ENCODE measurements at regions not wholly inside any gene's neighbourhood (a gene's known extent, or its start where the extent isn't known, plus 50 kb on each side); places are given as distances from the start of the nearest gene placed in this dataset.

DNA sequence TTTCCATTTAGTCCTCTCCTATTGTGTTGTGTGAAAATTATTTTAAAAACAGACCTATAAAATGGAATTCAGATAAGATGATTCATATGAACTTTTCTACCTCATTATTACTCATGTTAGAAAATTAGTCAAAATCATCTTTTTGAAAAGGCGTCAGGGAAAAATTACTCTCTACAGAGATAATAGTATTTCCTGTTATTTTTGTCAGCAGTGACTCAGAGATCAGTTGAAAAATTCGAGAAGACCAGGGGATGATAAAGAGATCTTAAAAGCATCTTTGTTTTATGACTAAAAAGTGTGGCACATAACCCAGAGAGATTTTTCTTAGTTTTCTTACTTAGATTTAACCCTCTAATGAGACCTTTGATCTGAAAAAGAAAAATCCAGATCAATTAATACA lies 157.9 kb upstream of the CARD18 start:
- TF ChIP-seq, protein P1, sequence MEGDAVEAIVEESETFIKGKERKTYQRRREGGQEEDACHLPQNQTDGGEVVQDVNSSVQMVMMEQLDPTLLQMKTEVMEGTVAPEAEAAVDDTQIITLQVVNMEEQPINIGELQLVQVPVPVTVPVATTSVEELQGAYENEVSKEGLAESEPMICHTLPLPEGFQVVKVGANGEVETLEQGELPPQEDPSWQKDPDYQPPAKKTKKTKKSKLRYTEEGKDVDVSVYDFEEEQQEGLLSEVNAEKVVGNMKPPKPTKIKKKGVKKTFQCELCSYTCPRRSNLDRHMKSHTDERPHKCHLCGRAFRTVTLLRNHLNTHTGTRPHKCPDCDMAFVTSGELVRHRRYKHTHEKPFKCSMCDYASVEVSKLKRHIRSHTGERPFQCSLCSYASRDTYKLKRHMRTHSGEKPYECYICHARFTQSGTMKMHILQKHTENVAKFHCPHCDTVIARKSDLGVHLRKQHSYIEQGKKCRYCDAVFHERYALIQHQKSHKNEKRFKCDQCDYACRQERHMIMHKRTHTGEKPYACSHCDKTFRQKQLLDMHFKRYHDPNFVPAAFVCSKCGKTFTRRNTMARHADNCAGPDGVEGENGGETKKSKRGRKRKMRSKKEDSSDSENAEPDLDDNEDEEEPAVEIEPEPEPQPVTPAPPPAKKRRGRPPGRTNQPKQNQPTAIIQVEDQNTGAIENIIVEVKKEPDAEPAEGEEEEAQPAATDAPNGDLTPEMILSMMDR (IDR thresholded peaks at IDR 0.05; ENCODE audit: insufficient read depth, low read depth, low read length): no peak
- no peak for TF ChIP-seq EZH2 (IDR thresholded peaks at IDR 0.05; ENCODE audit: insufficient read depth, low read length)
- Histone ChIP-seq H3K4me2 (ENCODE audit: low read length) (peak overlapping the region; percentile 62), H3K9me3 (ENCODE audit: insufficient read depth, low read depth, low read length) (no peaks in the 10 kb centered on the region), H3K9ac (ENCODE audit: low read length) (no peak overlapping the region), H3K27ac (ENCODE audit: low read depth, low read length) (peak overlapping the region; percentile 26), H3K4me3 (ENCODE audit: insufficient read depth, low read depth, low read length) (no peak overlapping the region), H3K27me3 (ENCODE audit: insufficient read depth, low read length) (peaks cover 3% of the 10 kb centered on the region), H2AFZ (ENCODE audit: low read depth, low read length) (no peak overlapping the region), H3K4me1 (ENCODE audit: insufficient read depth, low read length) (peaks cover 10% of the 10 kb centered on the region), H4K20me1 (ENCODE audit: insufficient read depth, low read length) (no peaks in the 10 kb centered on the region), H3K36me3 (ENCODE audit: insufficient read depth, low read length) (no peaks in the 10 kb centered on the region), H3K79me2 (ENCODE audit: insufficient read depth, low read length) (no peaks in the 10 kb centered on the region)
- peaks cover 9% of the 10 kb centered on the region for H3K4me1 Mint-ChIP-seq (ENCODE audit: low read depth, unreplicated experiment)
- no peaks in the 10 kb centered on the region for H3K36me3 Mint-ChIP-seq (ENCODE audit: low read depth, unreplicated experiment)
- FAIRE-seq: no peak
- no peaks in the 10 kb centered on the region for H3K27me3 Mint-ChIP-seq (ENCODE audit: low read depth, unreplicated experiment)
- H3K9me3 Mint-ChIP-seq (ENCODE audit: unreplicated experiment): no peaks in the 10 kb centered on the region
- peak; percentile 71 for DNase-seq (ENCODE audit: low read depth)
- no peak overlapping the region for H3K4me3 Mint-ChIP-seq (ENCODE audit: unreplicated experiment)
- H3K27ac Mint-ChIP-seq (ENCODE audit: unreplicated experiment): no peak overlapping the region

DNA sequence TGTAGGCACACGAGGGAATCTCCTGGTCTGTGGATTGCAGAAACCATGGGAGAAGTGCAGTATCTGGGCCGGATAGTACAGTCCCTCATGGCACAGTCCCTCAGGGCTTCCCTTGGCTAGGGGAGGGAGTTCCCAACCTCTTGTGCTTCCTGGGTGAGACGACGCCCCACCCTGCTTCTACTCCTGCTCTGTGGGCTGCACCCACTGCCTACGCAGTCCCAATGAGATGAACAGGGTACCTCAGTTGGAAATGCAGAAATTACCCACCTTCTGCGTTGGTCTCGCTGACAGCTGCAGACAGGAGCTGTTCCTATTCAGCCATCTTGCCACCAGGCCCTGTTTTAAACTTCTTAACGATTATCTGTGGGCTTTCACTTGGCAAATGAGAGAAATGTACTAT lies 157.2 kb upstream of the CARD18 start:
- Mint-ChIP-seq H3K36me3 (ENCODE audit: low read depth, unreplicated experiment) (no peaks in the 10 kb centered on the region), H3K9me3 (ENCODE audit: unreplicated experiment) (no peaks in the 10 kb centered on the region), H3K27ac (ENCODE audit: unreplicated experiment) (no peak overlapping the region), H3K27me3 (ENCODE audit: low read depth, unreplicated experiment) (no peaks in the 10 kb centered on the region), H3K4me1 (ENCODE audit: low read depth, unreplicated experiment) (peaks cover 9% of the 10 kb centered on the region), H3K4me3 (ENCODE audit: unreplicated experiment) (no peak overlapping the region)
- H3K9ac ChIP-seq (ENCODE audit: low read length): no peak overlapping the region
- no peaks in the 10 kb centered on the region for H3K9me3 ChIP-seq (ENCODE audit: insufficient read depth, low read depth, low read length)
- no peaks in the 10 kb centered on the region for H4K20me1 ChIP-seq (ENCODE audit: insufficient read depth, low read length)
- H2AFZ ChIP-seq (ENCODE audit: low read depth, low read length): no peak overlapping the region
- no peaks in the 10 kb centered on the region for H3K79me2 ChIP-seq (ENCODE audit: insufficient read depth, low read length)
- H3K27me3 ChIP-seq (ENCODE audit: insufficient read depth, low read length): no peaks in the 10 kb centered on the region
- H3K36me3 ChIP-seq (ENCODE audit: insufficient read depth, low read length): no peaks in the 10 kb centered on the region
- TF ChIP-seq EZH2 (IDR thresholded peaks at IDR 0.05; ENCODE audit: insufficient read depth, low read length): no peak
- TF ChIP-seq, protein P1 (IDR thresholded peaks at IDR 0.05; ENCODE audit: insufficient read depth, low read depth, low read length): no peak
- peaks cover 10% of the 10 kb centered on the region for H3K4me1 ChIP-seq (ENCODE audit: insufficient read depth, low read length)
- H3K27ac ChIP-seq (ENCODE audit: low read depth, low read length): no peak overlapping the region
- no peak for DNase-seq (ENCODE audit: low read depth)
- no peak for FAIRE-seq
- H3K4me2 ChIP-seq (ENCODE audit: low read length): no peak overlapping the region
- no peak overlapping the region for H3K4me3 ChIP-seq (ENCODE audit: insufficient read depth, low read depth, low read length)

DNA sequence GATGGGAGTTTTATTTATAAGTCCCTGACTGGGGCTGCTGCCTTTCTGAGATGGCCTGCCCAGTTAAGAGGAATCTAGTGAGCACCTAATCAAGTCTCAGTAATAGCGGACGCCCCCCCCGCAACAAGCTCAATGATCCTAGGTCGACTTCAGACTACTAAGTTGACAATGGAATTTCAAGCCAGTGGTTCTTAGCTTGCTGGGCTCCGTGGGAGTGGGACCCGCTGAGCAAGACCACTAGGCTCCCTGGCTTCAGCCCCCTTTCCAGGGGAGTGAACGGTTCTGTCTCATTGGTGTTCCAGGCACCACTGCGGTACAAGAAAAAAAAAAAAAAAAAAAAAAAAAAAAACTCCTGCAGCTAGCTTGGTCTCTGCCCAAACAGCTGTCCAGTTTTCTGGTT lies 156.8 kb upstream of the CARD18 start:
- no peak overlapping the region for H3K4me3 Mint-ChIP-seq (ENCODE audit: unreplicated experiment)
- H3K36me3 ChIP-seq (ENCODE audit: insufficient read depth, low read length): no peaks in the 10 kb centered on the region
- no peaks in the 10 kb centered on the region for H3K27me3 ChIP-seq (ENCODE audit: insufficient read depth, low read length)
- TF ChIP-seq EZH2 (IDR thresholded peaks at IDR 0.05; ENCODE audit: insufficient read depth, low read length): no peak
- TF ChIP-seq, protein P1 (IDR thresholded peaks at IDR 0.05; ENCODE audit: insufficient read depth, low read depth, low read length): no peak
- H3K4me2 ChIP-seq (ENCODE audit: low read length): no peak overlapping the region
- DNase-seq (ENCODE audit: low read depth) (no peak), FAIRE-seq (no peak)
- H3K4me1 ChIP-seq (ENCODE audit: insufficient read depth, low read length): peaks cover 10% of the 10 kb centered on the region
- no peak overlapping the region for H3K27ac Mint-ChIP-seq (ENCODE audit: unreplicated experiment)
- no peak overlapping the region for H3K27ac ChIP-seq (ENCODE audit: low read depth, low read length)
- H3K27me3 Mint-ChIP-seq (ENCODE audit: low read depth, unreplicated experiment): no peaks in the 10 kb centered on the region
- no peak overlapping the region for H3K4me3 ChIP-seq (ENCODE audit: insufficient read depth, low read depth, low read length)
- peaks cover 9% of the 10 kb centered on the region for H3K4me1 Mint-ChIP-seq (ENCODE audit: low read depth, unreplicated experiment)
- H4K20me1 ChIP-seq (ENCODE audit: insufficient read depth, low read length): no peaks in the 10 kb centered on the region
- H3K9me3 ChIP-seq (ENCODE audit: insufficient read depth, low read depth, low read length): no peaks in the 10 kb centered on the region
- H2AFZ ChIP-seq (ENCODE audit: low read depth, low read length): no peak overlapping the region
- H3K36me3 Mint-ChIP-seq (ENCODE audit: low read depth, unreplicated experiment): no peaks in the 10 kb centered on the region
- H3K9me3 Mint-ChIP-seq (ENCODE audit: unreplicated experiment): no peaks in the 10 kb centered on the region
- H3K79me2 ChIP-seq (ENCODE audit: insufficient read depth, low read length): no peaks in the 10 kb centered on the region
- H3K9ac ChIP-seq (ENCODE audit: low read length): no peak overlapping the region
